Right ventricle myocardium inferior (tissue), 1 donor: ENCODE measurements at regions not wholly inside any gene's neighbourhood (a gene's known extent, or its start where the extent isn't known, plus 50 kb on each side); places are given as distances from the start of the nearest gene placed in this dataset.

Source experiments
- ATAC-seq: fragments of 200-7000 bp; cut with Tn5 transposase; one replicate; pipeline ENCODE4 v1.9.1; 2020; ENCODE audit warnings: mild to moderate bottlenecking, moderate library complexity
- DNase-seq: peaks from one replicate; pipeline ENCODE4 v3.0.0; 2021; ENCODE audit errors: missing footprints
- intact Hi-C: fragments of 100-400 bp; cut with DNase I; formaldehyde crosslinking; loops from one replicate; pipeline ENCODE4 v1.11.0; 2022
- donor health status: DM: no; HTN: yes; CAD: no; lungs with severe emphysema.

- no peak for ATAC-seq
- no peak for DNase-seq
- intact Hi-C loops: no loop called here
Measured at GRCh38 chr11:127269911-127270310, 269.3 kb upstream of the KIRREL3 start.

DNA sequence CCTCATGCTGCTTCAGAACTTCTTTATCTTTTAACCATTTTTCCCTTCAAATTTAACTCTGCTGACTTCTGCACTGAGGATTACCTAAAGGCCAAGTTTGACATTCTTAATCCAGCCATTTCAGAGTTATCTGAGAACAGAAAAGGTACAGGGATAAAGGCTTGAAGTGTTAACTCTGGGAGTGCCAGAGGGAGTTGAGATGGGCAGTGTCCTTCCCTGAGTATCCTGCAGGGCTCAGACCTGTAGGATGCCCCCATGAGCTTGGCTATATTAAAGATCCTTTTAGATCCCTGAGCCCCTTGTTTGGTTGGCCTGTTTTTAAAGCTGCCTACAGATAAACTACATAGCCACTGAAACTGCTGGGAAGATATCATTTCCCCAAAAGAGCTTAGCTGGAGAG is 268.4 kb upstream of the KIRREL3 start:
- no peak for ATAC-seq

DNA sequence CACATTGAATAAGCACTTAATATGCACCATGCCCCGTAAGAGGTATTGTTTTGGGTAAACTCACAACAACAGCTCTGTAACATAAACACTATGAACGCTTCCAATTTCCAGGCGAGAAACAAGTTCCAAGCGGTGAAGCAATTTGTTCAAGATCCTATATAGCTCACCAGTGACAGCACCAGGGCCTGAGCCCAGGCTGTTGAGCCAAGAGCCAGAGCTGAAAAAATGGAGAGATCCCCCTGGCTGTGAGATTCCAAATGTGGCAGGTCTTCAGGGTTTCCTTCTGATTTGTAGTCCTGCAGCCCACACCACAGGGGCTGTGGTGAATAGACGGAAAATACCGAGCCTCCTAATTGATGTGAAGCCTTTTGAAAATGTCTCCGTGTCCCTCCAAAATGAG is 268.0 kb upstream of the KIRREL3 start:
- ATAC-seq: no peak
- intact Hi-C loops: no loop called here
- DNase-seq: no peak

More for the DNA sequence above, 268.4 kb upstream of the KIRREL3 start:
- intact Hi-C loops: no loop called here
- DNase-seq: no peak

DNA sequence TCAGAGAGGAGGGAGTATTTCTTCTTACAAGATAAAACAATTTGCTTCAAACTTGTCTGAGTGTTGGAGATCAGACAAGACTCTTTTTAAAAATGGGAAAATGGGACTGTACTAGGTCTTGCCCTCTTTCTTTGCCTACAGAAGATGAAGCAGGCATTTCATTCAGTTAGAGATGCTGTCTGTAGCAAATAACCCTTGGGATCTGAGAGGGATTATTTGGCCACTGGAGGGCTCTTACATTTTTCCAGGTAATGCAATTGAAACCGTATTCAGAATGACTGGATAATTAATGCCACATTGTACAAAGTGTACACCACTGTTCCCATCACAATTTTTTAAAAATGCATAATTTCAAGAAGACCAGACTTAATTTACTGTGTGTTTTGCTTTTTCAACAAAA is 258.5 kb upstream of the KIRREL3 start:
- DNase-seq (no peak), ATAC-seq (no peak)
- intact Hi-C loops: no loop called here

- intact Hi-C loops: no loop called here
- ATAC-seq: peak; percentile 34
- no peak for DNase-seq
Measured at GRCh38 chr11:127255209-127255608, 254.6 kb upstream of the KIRREL3 start.

DNA sequence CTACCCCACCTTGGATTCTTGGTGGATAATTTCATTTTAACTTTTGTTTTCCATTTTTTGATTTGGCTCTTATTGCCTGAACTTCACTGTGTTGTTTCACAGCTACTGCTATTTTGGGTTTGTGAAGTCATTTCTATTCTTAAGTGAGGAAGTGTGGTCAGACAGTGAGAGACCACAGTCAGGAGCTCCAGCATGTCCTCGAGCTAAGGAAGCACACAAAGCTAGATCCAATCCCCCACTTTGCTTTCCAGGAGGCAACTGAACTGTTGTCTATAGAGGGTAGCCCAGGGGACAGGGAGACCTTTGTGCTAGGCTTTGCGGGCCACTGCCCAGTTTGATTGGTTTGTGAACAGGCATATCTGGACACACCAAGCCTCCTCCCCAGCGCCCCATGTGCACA is 251.8 kb upstream of the KIRREL3 start:
- DNase-seq (no peak), ATAC-seq (peak; percentile 45)
- intact Hi-C loops: no loop called here

GRCh38 chr11:127249576-127249975 is 249.0 kb upstream of the KIRREL3 start:
- ATAC-seq (no peak), DNase-seq (no peak)
- intact Hi-C loops: no loop called here

DNA sequence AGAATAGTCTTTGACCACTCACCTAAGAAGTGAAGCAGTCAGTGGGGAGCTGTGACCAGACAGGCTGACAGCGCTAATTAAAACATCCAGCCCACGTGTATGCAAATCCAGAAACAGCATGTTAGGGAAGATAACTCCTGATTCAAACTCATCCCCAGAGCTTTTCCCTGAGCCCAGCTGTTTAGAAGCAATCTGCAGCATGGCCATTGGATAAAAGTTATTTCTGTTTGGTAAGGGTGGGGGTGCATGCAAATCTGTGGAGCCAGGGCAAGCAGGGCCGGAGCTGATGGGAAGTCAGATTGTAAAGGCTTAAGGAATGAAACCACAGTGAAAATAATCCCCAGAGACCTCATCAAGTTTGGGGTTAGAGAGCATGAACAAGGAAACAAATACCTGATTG is 247.9 kb upstream of the KIRREL3 start:
- DNase-seq (no peak), ATAC-seq (no peak)
- intact Hi-C loops: no loop called here

DNA sequence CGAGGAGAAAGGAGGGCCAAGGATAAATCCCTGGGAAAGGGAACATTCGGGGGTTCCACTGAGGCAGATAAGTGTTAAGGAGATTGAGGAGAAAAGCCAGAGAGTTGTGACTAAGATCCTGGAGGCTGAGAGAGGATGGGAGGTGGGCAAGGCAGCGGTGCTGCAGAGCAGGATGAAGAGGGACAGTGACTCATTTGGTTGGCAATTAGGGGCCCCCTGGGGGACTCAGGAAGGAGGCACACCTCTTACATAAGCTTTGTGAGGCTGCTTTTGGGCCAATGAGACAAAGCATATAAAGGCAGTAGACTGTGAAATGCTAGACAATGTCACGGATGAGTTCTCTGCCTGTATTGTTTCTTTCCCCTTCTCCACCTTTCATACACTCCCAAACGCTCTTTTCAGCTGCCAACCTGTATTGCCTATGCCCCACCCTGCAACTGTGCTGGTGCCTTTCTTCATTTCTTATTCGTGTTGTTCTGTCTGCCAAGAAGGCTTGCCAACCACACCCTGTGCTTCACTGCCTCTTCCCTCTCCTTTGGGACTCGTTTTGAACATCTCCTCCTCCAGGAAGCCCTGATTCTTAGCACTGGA is 246.8 kb upstream of the KIRREL3 start:
- ATAC-seq: no peak

GRCh38 chr11:127242676-127243075 is 242.1 kb upstream of the KIRREL3 start:
- intact Hi-C loops: no loop called here
- ATAC-seq (no peak), DNase-seq (no peak)

More for the DNA sequence above, 246.8 kb upstream of the KIRREL3 start:
- no peak for DNase-seq
- intact Hi-C loops: no loop called here

- intact Hi-C loops: no loop called here
- ATAC-seq: no peak
- no peak for DNase-seq
Measured at GRCh38 chr11:127238321-127238720, 237.8 kb upstream of the KIRREL3 start.

DNA sequence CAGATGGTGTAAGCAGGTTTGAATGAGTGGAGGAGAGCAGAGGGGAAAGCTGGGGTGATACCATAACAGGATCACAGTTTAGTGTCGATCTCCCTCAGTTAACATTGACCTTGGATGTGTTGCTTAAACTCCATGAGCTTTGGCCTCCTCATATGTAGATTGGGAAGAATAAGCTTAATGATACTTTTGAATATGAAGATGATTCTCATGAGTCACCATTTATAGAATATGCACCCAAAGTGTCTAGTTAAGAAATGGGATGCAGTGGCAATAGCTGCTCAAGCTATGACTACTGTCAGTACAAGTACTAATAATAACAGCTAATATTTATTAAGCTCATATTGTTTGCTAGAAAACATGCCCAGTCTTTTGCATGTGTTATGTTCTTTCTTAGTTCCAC is 236.2 kb upstream of the KIRREL3 start:
- intact Hi-C loops: no loop called here
- DNase-seq (no peak), ATAC-seq (no peak)

DNA sequence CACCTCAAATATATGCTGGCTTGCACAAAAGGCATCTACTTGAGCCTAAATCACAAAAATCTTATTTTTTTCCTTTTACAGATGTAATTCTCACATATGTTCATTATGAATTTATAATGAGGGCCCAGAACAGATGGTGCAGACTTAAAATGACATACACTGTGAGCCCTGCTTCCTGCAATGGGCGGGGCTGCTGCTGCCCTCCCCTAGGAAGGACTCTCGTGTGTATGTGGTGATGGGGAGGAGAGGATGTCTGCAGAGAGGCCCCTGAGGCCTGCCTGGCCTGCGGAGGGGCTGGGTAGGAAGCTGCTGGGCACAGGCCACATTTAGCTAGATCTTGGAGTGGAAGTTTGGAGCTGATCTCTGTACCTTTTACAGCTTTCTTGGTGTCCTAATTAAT is 233.4 kb upstream of the KIRREL3 start:
- no peak for DNase-seq
- intact Hi-C loops: no loop called here
- ATAC-seq: no peak

GRCh38 chr11:127230392-127230791 is 229.8 kb upstream of the KIRREL3 start:
- intact Hi-C loops: no loop called here
- DNase-seq: no peak

GRCh38 chr11:127226949-127227348 is 226.4 kb upstream of the KIRREL3 start:
- intact Hi-C loops: no loop called here
- DNase-seq: no peak
- ATAC-seq: no peak

More at GRCh38 chr11:127230392-127230791, 229.8 kb upstream of the KIRREL3 start:
- no peak for ATAC-seq

DNA sequence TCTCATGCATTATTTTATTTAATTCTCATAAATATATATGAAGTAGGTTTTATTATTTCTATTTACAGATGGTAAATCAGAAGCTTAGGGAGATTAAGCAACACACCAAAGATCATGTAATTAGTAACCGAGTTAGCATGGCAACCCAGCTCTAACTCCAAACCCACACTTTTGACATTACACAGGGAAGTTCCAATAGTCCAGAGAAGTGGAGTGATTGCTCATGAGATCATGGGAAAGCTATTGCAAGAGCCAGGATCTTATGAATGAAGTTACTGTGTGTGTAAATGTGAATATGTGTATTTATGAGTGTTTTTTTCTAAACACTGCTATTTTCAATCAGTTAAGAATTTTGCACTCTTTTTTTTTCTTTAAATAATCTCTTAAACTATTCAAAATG is 225.8 kb upstream of the KIRREL3 start:
- intact Hi-C loops: no loop called here
- ATAC-seq (peak; percentile 34), DNase-seq (no peak)

DNA sequence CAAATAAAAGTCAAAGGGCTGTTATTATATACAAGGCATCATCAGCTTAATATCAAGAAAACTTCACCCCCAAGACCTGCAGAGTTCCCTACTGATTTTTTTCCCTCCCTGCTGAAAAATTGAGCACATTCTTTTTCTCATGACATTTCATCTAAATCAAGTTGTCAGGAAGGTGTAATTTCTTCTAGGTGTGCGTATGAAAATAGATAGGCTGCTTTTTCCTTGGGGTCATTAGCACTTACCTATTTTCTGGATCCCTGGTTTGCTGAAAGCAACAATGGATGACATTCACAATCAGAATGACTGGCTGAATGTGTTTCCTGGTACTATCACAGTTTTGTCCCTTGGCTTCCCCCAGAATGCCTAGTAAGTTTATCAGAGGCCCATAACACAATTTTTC is 225.0 kb upstream of the KIRREL3 start:
- DNase-seq (no peak), ATAC-seq (no peak)
- intact Hi-C loops: no loop called here

DNA sequence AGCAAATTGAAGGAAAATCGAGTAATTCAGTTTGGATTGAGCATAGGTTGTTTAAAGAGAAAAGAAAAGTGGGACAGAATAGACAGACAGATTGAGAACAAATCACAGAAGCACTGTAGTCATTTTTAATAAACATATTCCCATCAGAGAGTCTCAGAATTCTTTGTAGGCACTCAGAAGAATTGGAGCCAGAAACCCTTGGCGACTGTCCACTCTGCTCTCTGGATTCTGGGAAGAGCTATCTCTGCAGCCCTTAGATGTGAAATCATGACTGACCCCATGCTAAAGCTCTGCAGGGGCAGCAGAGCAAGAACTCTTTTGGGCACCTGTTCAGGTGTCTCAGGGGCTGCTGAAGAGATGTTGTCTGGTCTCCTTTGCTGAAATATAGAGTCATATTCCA is 223.7 kb upstream of the KIRREL3 start:
- no peak for DNase-seq
- intact Hi-C loops: no loop called here
- no peak for ATAC-seq

DNA sequence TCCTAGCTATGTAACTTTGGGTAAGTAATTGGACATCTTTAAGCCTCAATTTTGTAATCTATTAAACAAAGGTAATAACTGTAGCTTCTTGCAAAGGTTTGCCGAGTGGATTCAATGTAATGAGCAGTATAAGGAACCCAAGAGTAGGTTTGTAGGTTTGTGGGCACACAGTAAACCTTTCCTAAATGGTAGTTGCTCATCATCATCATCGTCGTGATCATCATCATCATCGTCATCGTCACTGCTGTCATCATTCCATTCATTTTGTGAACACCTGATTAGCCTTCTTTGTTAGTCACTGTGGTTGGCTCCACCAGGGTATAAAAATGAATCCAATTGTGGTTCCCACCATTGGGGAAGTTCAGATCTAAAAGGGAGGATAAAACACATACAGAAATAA is 223.1 kb upstream of the KIRREL3 start:
- no peak for DNase-seq
- intact Hi-C loops: no loop called here
- ATAC-seq: no peak

- intact Hi-C loops: no loop called here
- ATAC-seq (no peak), DNase-seq (no peak)
Measured at GRCh38 chr11:127223026-127223425, 222.5 kb upstream of the KIRREL3 start.

DNA sequence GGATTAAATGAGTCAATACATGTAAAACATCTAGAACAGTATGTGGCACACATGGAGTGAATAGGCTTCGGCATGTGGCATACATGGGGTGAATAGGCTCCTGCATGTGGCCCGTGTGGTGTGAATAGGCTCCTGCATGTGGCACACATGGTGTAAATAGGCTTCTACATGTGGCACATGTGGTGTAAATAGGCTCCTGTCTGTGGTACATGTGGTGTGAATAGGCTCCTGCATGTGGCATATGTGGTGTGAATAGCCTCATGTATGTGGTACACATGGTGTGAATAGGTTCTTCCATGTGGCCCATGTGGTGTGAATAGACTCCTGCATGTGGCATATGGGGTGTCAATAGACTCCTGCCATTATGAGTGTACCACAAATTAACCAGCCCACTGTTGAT is 219.1 kb upstream of the KIRREL3 start:
- DNase-seq (no peak), ATAC-seq (no peak)
- intact Hi-C loops: no loop called here

GRCh38 chr11:127218275-127218608 is 217.7 kb upstream of the KIRREL3 start:
- peak; percentile 23 for ATAC-seq
- intact Hi-C loops: no loop called here

More at GRCh38 chr11:127218275-127218608, 217.7 kb upstream of the KIRREL3 start:
- no peak for DNase-seq
